ENCODE measurements at regions not wholly inside any gene's neighbourhood (a gene's known extent, or its start where the extent isn't known, plus 50 kb on each side); places are given as distances from the start of the nearest gene placed in this dataset.

GRCh38 chrX:34365471-34365870, 233.4 kb upstream of the FAM47A start:
- H3K36me3 Mint-ChIP-seq (ENCODE audit: insufficient read depth), result no peaks in the 10 kb centered on the region
- H3K4me3 Mint-ChIP-seq (ENCODE audit: low read depth), result no peak overlapping the region
- no peaks in the 10 kb centered on the region for H3K4me1 Mint-ChIP-seq (ENCODE audit: low read depth)
- TF ChIP-seq, protein P1, sequence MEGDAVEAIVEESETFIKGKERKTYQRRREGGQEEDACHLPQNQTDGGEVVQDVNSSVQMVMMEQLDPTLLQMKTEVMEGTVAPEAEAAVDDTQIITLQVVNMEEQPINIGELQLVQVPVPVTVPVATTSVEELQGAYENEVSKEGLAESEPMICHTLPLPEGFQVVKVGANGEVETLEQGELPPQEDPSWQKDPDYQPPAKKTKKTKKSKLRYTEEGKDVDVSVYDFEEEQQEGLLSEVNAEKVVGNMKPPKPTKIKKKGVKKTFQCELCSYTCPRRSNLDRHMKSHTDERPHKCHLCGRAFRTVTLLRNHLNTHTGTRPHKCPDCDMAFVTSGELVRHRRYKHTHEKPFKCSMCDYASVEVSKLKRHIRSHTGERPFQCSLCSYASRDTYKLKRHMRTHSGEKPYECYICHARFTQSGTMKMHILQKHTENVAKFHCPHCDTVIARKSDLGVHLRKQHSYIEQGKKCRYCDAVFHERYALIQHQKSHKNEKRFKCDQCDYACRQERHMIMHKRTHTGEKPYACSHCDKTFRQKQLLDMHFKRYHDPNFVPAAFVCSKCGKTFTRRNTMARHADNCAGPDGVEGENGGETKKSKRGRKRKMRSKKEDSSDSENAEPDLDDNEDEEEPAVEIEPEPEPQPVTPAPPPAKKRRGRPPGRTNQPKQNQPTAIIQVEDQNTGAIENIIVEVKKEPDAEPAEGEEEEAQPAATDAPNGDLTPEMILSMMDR (IDR thresholded peaks at IDR 0.05; ENCODE audit: unreplicated experiment), result peak; percentile 65
- peaks cover 3% of the 10 kb centered on the region for H3K9me3 Mint-ChIP-seq (ENCODE audit: low read depth)
- H3K27me3 Mint-ChIP-seq, result no peaks in the 10 kb centered on the region
- no peak for DNase-seq (ENCODE audit: low spot score, unreplicated experiment)
- H3K27ac Mint-ChIP-seq, result no peak overlapping the region

DNA sequence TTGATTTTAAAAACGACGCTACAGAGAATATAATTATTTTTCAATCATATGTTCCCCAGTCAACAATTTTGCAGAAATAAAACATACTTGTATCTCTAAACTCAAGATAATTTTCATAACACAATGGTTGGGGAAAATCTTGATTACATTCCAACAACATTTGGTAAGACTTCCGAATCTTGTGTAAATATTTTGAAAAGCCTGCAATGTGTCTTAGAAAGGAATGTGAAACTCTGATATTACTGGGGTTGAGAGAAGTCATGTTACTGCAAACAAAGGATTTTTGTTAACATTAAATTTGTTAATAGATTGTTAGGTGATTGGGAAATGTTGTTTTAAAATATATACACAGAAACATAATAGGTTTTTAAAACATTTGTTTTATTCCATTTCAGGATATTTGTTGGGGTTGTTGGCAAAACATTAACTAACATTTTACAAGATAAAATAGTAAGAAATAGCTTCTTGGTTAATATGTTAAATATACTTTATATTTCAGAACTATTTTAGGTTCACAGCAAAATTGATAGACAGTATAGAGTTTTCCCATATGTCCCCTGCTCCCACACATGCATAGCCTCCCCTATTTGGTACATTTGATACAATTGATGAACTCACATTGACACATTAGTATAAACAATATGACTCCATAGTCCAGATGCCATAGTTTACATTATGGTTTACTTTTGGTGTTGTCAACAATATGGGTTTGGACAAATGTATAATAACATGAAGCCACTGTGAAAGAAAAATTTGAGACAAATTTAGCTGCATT, 218.6 kb upstream of the FAM47A start:
- Mint-ChIP-seq H3K27me3 (no peaks in the 10 kb centered on the region), H3K9me3 (ENCODE audit: low read depth) (peaks cover 18% of the 10 kb centered on the region), H3K36me3 (ENCODE audit: insufficient read depth) (peaks cover 5% of the 10 kb centered on the region), H3K27ac (peak overlapping the region; percentile 72), H3K4me1 (ENCODE audit: low read depth) (peaks cover 8% of the 10 kb centered on the region), H3K4me3 (ENCODE audit: low read depth) (no peak overlapping the region)
- TF ChIP-seq, protein P1 (IDR thresholded peaks at IDR 0.05; ENCODE audit: unreplicated experiment), result no peak
- no peak for DNase-seq (ENCODE audit: low spot score, unreplicated experiment)

DNA sequence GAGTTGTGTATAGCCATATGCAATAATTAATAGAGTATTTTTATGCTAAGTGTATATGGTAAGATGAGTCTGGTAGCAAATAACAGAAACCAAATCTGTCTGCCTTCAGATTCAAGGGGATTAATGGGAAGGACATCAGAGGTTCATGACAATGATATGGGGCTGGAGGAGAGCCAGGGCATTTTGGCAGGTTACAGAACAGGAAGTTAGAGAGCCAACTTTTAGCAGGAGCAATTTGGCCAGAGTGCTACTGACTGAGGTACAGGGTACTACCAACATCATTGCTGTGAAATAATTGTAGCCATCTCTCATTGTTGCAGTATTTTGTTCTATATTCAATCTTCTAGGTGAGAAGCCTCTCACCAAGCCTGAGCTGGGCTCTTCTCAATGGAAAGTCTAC, 210.9 kb upstream of the FAM47A start:
- no peak for DNase-seq (ENCODE audit: low spot score, unreplicated experiment)
- H3K36me3 Mint-ChIP-seq (ENCODE audit: insufficient read depth), result peaks cover 7% of the 10 kb centered on the region
- H3K4me1 Mint-ChIP-seq (ENCODE audit: low read depth), result peaks cover 29% of the 10 kb centered on the region
- H3K27me3 Mint-ChIP-seq, result no peaks in the 10 kb centered on the region
- TF ChIP-seq, protein P1 (IDR thresholded peaks at IDR 0.05; ENCODE audit: unreplicated experiment), result no peak
- H3K27ac Mint-ChIP-seq, result no peak overlapping the region
- H3K9me3 Mint-ChIP-seq (ENCODE audit: low read depth), result peaks cover 22% of the 10 kb centered on the region
- no peak overlapping the region for H3K4me3 Mint-ChIP-seq (ENCODE audit: low read depth)

DNA sequence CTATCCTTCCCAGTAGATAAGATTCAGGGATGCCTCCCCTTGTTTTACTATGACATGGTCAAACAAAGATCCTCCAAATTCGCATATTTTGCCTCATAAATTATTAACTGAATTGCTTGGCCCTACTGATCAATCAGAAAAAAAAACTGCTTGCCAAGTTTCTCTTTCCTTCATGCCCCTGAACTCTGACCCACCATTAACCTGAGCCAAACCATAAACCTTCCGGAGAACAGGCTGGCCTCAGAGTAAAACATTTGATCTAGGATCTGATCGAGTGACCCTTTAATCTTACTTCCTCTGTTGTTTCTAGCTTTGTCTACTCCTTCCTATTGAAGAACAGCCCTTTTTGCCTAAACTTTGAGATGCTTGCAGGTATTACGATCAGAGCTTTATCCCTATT, 209.7 kb upstream of the FAM47A start:
- peak overlapping the region; percentile 57 for H3K27ac Mint-ChIP-seq
- H3K27me3 Mint-ChIP-seq, result no peaks in the 10 kb centered on the region
- peaks cover 27% of the 10 kb centered on the region for H3K9me3 Mint-ChIP-seq (ENCODE audit: low read depth)
- H3K4me1 Mint-ChIP-seq (ENCODE audit: low read depth), result peaks cover 29% of the 10 kb centered on the region
- TF ChIP-seq, protein P1 (IDR thresholded peaks at IDR 0.05; ENCODE audit: unreplicated experiment), result no peak
- DNase-seq (ENCODE audit: low spot score, unreplicated experiment), result no peak
- peak overlapping the region; percentile 22 for H3K4me3 Mint-ChIP-seq (ENCODE audit: low read depth)
- H3K36me3 Mint-ChIP-seq (ENCODE audit: insufficient read depth), result peaks cover 9% of the 10 kb centered on the region

DNA sequence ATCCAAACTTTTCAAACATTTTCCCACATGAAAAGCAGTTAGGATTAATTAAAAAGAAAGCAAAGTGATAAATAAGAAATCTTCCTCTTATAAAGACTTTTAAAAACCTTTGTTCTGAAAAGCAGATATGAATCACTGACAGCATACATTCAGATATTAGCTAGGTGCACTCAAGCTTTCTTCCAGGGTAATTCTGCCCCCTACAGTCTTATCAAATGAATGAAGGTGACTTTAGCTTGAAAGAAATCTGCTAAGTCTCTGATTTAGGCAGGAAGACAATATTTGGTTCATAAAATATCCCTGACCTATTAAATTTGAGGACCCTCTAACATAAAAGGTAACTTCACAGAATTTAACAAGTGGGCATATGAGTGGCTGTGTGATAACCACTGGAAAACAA, 209.1 kb upstream of the FAM47A start:
- no peak overlapping the region for H3K27ac Mint-ChIP-seq
- H3K27me3 Mint-ChIP-seq, result no peaks in the 10 kb centered on the region
- DNase-seq (ENCODE audit: low spot score, unreplicated experiment), result no peak
- TF ChIP-seq, protein P1 (IDR thresholded peaks at IDR 0.05; ENCODE audit: unreplicated experiment), result peak; percentile 55
- H3K4me3 Mint-ChIP-seq (ENCODE audit: low read depth), result no peak overlapping the region
- peaks cover 29% of the 10 kb centered on the region for H3K9me3 Mint-ChIP-seq (ENCODE audit: low read depth)
- peaks cover 29% of the 10 kb centered on the region for H3K4me1 Mint-ChIP-seq (ENCODE audit: low read depth)
- peaks cover 7% of the 10 kb centered on the region for H3K36me3 Mint-ChIP-seq (ENCODE audit: insufficient read depth)

Measured in progenitor cell of endocrine pancreas (in vitro differentiated cells).